ENCODE measurements at regions not wholly inside any gene's neighbourhood (a gene's known extent, or its start where the extent isn't known, plus 50 kb on each side); places are given as distances from the start of the nearest gene placed in this dataset.

DNA sequence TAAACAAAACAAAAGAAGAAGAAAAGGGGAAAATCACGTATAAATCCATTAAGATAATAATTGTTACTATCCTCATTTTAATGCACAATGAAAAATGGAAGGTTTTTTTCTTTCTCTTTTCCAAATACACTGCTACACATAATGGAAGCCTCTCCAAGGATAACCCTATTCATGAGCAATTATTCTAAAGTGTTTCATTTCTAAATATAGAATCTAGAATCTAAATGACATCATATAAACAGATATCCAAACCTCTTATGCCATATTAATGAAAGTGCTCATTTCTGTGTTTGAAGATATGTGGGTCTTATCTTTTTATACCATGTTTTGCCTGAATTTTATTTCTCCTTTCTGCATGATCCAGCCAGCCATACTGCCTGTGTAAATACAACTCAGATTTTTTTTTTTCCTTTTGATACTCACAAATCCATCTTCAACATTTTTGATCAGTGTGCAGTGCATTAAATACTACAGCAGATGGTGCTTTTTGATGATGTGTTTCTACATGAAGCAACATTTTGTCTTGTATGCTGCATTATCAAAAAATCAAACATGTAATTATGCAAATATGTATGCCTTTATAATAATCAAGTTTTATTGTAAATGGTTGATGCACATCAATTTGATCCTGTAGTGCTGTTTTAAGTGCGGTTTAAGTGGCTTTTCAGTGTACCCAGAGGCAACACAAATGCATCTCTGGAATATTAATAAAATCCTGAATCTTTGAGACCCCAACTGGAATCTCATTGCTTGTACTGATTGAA, 625.6 kb upstream of the PTBP2 start:
- no peaks in the 10 kb centered on the region for H3K9me3 ChIP-seq (ENCODE audit: low read depth, low read length)
- no peak overlapping the region for H3K27ac ChIP-seq (ENCODE audit: low read depth, low read length)
- H3K79me2 ChIP-seq (ENCODE audit: insufficient read depth, low read length) = no peaks in the 10 kb centered on the region
- no peak overlapping the region for H3K4me2 ChIP-seq (ENCODE audit: insufficient read depth, low read length)
- H3K4me1 ChIP-seq (ENCODE audit: insufficient read depth, low read length) = no peaks in the 10 kb centered on the region
- TF ChIP-seq, protein P1, sequence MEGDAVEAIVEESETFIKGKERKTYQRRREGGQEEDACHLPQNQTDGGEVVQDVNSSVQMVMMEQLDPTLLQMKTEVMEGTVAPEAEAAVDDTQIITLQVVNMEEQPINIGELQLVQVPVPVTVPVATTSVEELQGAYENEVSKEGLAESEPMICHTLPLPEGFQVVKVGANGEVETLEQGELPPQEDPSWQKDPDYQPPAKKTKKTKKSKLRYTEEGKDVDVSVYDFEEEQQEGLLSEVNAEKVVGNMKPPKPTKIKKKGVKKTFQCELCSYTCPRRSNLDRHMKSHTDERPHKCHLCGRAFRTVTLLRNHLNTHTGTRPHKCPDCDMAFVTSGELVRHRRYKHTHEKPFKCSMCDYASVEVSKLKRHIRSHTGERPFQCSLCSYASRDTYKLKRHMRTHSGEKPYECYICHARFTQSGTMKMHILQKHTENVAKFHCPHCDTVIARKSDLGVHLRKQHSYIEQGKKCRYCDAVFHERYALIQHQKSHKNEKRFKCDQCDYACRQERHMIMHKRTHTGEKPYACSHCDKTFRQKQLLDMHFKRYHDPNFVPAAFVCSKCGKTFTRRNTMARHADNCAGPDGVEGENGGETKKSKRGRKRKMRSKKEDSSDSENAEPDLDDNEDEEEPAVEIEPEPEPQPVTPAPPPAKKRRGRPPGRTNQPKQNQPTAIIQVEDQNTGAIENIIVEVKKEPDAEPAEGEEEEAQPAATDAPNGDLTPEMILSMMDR (IDR thresholded peaks at IDR 0.05; ENCODE audit: extremely low read depth, low read depth, low read length) = no peak
- H2AFZ ChIP-seq (ENCODE audit: low read length) = no peak overlapping the region
- no peaks in the 10 kb centered on the region for H3K27me3 ChIP-seq (ENCODE audit: insufficient read depth, low read length)
- no peaks in the 10 kb centered on the region for H3K36me3 ChIP-seq (ENCODE audit: insufficient read depth, low read length)
- H3K4me3 ChIP-seq (ENCODE audit: insufficient read depth, low read length) = no peak overlapping the region
- no peak for DNase-seq (ENCODE audit: insufficient read length, low spot score, missing footprints)
- H4K20me1 ChIP-seq (ENCODE audit: insufficient read depth, low read length) = no peaks in the 10 kb centered on the region

DNA sequence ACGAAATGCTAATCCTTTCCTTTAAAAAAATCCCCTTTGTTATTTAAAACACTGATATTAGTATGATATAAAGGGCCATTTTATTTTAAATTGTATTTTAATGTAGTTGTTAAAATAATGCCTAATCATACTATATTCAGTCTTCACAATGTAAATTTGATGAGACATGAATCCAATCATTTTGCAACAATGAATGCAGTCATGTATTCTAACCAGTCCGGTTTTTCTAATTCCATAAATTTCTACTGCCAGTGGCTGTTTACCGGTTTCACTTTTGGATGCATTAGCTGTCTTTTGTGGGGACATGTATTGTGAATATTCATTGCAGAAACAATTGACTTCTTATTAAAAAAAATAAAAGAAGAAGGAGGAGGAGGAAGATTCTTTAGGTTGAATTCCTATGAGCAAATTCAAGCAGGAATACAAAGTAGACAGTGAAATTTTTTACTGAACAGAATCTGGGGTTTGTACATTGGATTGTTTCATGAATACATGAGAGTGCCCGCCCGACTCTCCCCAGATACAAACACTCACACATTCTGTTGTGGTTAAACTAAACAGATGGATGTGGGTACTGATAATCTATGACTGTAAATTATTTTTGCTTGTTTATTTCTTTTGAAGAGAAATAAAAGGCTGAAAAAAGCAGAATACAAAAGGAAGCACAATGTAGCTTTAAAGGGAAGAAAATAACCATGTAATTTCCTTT, 624.8 kb upstream of the PTBP2 start:
- DNase-seq (ENCODE audit: insufficient read length, low spot score, missing footprints) = no peak
- Histone ChIP-seq H3K4me1 (ENCODE audit: insufficient read depth, low read length) (no peaks in the 10 kb centered on the region), H3K27ac (ENCODE audit: low read depth, low read length) (no peak overlapping the region), H2AFZ (ENCODE audit: low read length) (peak overlapping the region; percentile 22), H4K20me1 (ENCODE audit: insufficient read depth, low read length) (no peaks in the 10 kb centered on the region), H3K36me3 (ENCODE audit: insufficient read depth, low read length) (no peaks in the 10 kb centered on the region), H3K79me2 (ENCODE audit: insufficient read depth, low read length) (no peaks in the 10 kb centered on the region), H3K4me3 (ENCODE audit: insufficient read depth, low read length) (no peak overlapping the region), H3K4me2 (ENCODE audit: insufficient read depth, low read length) (peak overlapping the region; percentile 19), H3K9me3 (ENCODE audit: low read depth, low read length) (no peaks in the 10 kb centered on the region), H3K27me3 (ENCODE audit: insufficient read depth, low read length) (no peaks in the 10 kb centered on the region)
- TF ChIP-seq, protein P1 (IDR thresholded peaks at IDR 0.05; ENCODE audit: extremely low read depth, low read depth, low read length) = no peak

DNA sequence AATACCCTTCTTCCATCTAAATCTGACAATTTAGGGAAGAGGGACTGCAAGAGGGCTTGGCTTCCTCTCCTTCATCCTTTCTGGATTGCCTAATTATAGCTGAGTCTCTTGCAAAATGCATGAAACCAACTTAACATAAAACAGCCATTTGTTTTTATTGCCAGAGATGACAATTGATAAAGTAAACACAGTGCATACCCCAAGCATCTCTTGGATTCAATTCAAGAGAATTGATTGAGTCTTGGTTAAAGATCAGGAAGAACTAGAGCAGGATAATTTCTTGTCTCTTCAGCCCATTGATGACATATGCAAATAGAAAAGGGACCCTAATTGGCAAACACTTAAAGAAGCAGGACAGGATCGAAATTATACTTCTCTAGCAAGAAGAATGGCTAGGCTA, 617.1 kb upstream of the PTBP2 start:
- Histone ChIP-seq H3K4me3 (ENCODE audit: insufficient read depth, low read length) (no peak overlapping the region), H3K4me2 (ENCODE audit: insufficient read depth, low read length) (no peak overlapping the region), H3K79me2 (ENCODE audit: insufficient read depth, low read length) (no peaks in the 10 kb centered on the region), H3K27me3 (ENCODE audit: insufficient read depth, low read length) (no peaks in the 10 kb centered on the region), H3K36me3 (ENCODE audit: insufficient read depth, low read length) (no peaks in the 10 kb centered on the region), H3K9me3 (ENCODE audit: low read depth, low read length) (no peaks in the 10 kb centered on the region), H4K20me1 (ENCODE audit: insufficient read depth, low read length) (no peaks in the 10 kb centered on the region), H2AFZ (ENCODE audit: low read length) (no peak overlapping the region), H3K4me1 (ENCODE audit: insufficient read depth, low read length) (no peaks in the 10 kb centered on the region), H3K27ac (ENCODE audit: low read depth, low read length) (no peak overlapping the region)
- DNase-seq (ENCODE audit: insufficient read length, low spot score, missing footprints) = no peak
- TF ChIP-seq, protein P1 (IDR thresholded peaks at IDR 0.05; ENCODE audit: extremely low read depth, low read depth, low read length) = no peak

DNA sequence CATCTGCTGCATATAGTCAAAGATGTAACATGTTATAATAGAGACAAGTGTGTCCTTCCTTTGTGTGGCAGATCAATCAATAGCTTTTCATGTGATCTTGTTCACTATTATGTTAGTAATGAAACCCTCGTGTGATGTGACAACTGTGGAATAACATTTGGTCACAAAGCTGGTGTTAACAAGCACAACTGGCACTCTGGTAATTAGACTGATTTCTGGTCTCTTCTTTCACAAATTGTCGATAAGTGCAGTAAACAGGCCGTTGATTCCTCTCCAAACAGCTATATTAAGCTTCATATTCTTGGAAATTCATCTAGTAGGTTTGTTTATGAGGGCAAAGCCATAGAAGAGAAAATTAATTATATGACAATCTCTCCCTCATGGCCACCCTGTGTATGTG, 616.7 kb upstream of the PTBP2 start:
- Histone ChIP-seq H3K79me2 (ENCODE audit: insufficient read depth, low read length) (no peaks in the 10 kb centered on the region), H3K4me2 (ENCODE audit: insufficient read depth, low read length) (no peak overlapping the region), H3K36me3 (ENCODE audit: insufficient read depth, low read length) (no peaks in the 10 kb centered on the region), H3K4me3 (ENCODE audit: insufficient read depth, low read length) (no peak overlapping the region), H3K9me3 (ENCODE audit: low read depth, low read length) (no peaks in the 10 kb centered on the region), H3K27ac (ENCODE audit: low read depth, low read length) (no peak overlapping the region), H4K20me1 (ENCODE audit: insufficient read depth, low read length) (no peaks in the 10 kb centered on the region), H2AFZ (ENCODE audit: low read length) (no peak overlapping the region), H3K27me3 (ENCODE audit: insufficient read depth, low read length) (no peaks in the 10 kb centered on the region), H3K4me1 (ENCODE audit: insufficient read depth, low read length) (no peaks in the 10 kb centered on the region)
- TF ChIP-seq, protein P1 (IDR thresholded peaks at IDR 0.05; ENCODE audit: extremely low read depth, low read depth, low read length) = no peak
- no peak for DNase-seq (ENCODE audit: insufficient read length, low spot score, missing footprints)
